Sigmoid colon (tissue), 6 donors: ENCODE measurements at regions not wholly inside any gene's neighbourhood (a gene's known extent, or its start where the extent isn't known, plus 50 kb on each side); places are given as distances from the start of the nearest gene placed in this dataset.
"Not testable (repeated sequence)": the region's sequence is repeated elsewhere in the genome, so short reads cannot be mapped to it uniquely, and the experiment has no call there.

Experiments used
- DNase-seq: peaks from one replicate; pipeline ENCODE4 v3.0.0-alpha.2; 2019
- H3K27ac ChIP-seq, 4 donors: fragments of 200-600 bp; sonication (generic); one replicate each; pipeline ENCODE4 v1.5.1; 2016 to 2019; ENCODE audit warnings: mild to moderate bottlenecking in 1 of 4
- H3K27me3 ChIP-seq, 3 donors: fragments of 200-600 bp; sonication (generic); one replicate each; pipeline ENCODE4 v1.5.1; 2019; ENCODE audit warnings: mild to moderate bottlenecking in 1 of 3
- H3K36me3 ChIP-seq, 4 donors: fragments of 200-600 bp; sonication (generic); one replicate each; pipeline ENCODE4 v1.5.1; 2016 to 2019
- H3K4me1 ChIP-seq, 4 donors: fragments of 200-600 bp; sonication (generic); one replicate each; pipeline ENCODE4 v1.5.1; 2017 to 2019
- H3K4me3 ChIP-seq, 4 donors: fragments of 200-600 bp; sonication (generic); one replicate each; pipeline ENCODE4 v1.5.1; 2017 to 2019; ENCODE audit warnings: mild to moderate bottlenecking in 2 of 4, moderate library complexity in 1 of 4
- H3K9me3 ChIP-seq, 4 donors: fragments of 200-600 bp in 3 of 4; sonication (generic) in 3 of 4; one replicate each; pipeline versions ENCODE4 v1.5.1 to v1.6.1; 2013 to 2019
- EP300 ChIP-seq, 4 donors: sonication (generic); formaldehyde crosslinking; IDR thresholded peaks; one replicate each; pipeline ENCODE4 v1.6.1; 2017; ENCODE audit warnings: antibody characterized with exemption in 4 of 4
- POLR2A ChIP-seq, 2 donors: fragments of 450-650 bp; IDR thresholded peaks; one replicate each; pipeline ENCODE4 v1.6.1; 2016; ENCODE audit warnings: antibody characterized with exemption in 2 of 2, mild to moderate bottlenecking in 2 of 2, moderate library complexity in 2 of 2
- POLR2AphosphoS5 ChIP-seq, 4 donors: sonication (generic); formaldehyde crosslinking; IDR thresholded peaks; one replicate each; pipeline ENCODE4 v1.6.1; 2017; ENCODE audit warnings: antibody characterized with exemption in 4 of 4
- WGBS, 2 donors: extraction: QIAGEN DNeasy Blood & Tissue Kit; methylation state at CpG; one replicate each; pipeline ENCODE4 v1.1.7; 2013; 5-methylcytosine and 5-hydroxymethylcytosine counted together
- intact Hi-C: fragments of 100-400 bp; cut with DNase I; formaldehyde crosslinking; loops from one replicate; pipeline ENCODE4 v1.15.1; 2023
- TF ChIP-seq, protein P1 (sequence below), 4 experiments: fragments of 450-650 bp in 3 of 4; fragments of 200-600 bp in 1 of 4; IDR thresholded peaks; one replicate each; pipeline ENCODE4 v1.5.1; 2016 to 2019; ENCODE audit warnings: antibody characterized with exemption in 4 of 4, mild to moderate bottlenecking in 3 of 4, moderate library complexity in 2 of 4
- donor health status: healthy with polysubstance abuse.
- donor health status: healthy.

DNA sequence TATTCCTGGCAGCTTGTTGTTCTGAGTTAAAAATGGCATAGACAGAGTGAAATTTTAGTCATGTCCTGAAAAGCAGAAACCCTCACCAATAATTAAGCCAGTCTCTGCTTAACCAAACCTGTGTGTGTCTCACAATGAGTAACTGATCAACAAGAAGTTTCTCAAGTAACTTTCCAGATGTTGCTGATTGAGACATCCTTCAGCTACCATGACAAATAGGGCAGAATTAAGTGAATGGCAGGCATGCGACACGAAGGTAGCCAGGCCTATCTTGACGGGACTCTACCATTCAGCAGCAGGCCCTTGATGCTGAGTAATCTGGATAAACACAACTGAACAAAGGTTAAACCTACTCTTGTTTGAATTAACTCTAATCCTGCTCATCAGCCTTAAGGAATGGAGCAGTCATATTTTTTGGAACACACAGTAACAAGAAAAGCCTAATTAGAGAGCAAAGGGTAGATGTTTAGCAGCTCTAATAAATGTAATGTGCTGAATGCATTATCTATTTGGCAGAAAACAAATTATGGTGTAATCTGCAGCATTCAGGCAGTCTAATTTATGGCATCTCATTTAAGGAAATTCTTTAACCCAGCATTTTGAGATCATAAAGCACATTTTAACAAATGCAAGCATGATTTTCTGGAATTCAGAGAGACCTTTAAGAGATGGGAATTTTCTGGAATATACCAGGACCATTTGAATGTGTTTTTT, 159.5 kb upstream of the EPHA4 start:
- H3K4me3 ChIP-seq, result no peak overlapping the region
- H3K36me3 ChIP-seq, result no peaks in the 10 kb centered on the region
- H3K4me1 ChIP-seq, result no peaks in the 10 kb centered on the region
- TF ChIP-seq, protein P1, sequence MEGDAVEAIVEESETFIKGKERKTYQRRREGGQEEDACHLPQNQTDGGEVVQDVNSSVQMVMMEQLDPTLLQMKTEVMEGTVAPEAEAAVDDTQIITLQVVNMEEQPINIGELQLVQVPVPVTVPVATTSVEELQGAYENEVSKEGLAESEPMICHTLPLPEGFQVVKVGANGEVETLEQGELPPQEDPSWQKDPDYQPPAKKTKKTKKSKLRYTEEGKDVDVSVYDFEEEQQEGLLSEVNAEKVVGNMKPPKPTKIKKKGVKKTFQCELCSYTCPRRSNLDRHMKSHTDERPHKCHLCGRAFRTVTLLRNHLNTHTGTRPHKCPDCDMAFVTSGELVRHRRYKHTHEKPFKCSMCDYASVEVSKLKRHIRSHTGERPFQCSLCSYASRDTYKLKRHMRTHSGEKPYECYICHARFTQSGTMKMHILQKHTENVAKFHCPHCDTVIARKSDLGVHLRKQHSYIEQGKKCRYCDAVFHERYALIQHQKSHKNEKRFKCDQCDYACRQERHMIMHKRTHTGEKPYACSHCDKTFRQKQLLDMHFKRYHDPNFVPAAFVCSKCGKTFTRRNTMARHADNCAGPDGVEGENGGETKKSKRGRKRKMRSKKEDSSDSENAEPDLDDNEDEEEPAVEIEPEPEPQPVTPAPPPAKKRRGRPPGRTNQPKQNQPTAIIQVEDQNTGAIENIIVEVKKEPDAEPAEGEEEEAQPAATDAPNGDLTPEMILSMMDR (IDR thresholded peaks at IDR 0.05), result no peak
- TF ChIP-seq EP300 (IDR thresholded peaks at IDR 0.05) (no peak), POLR2A (IDR thresholded peaks at IDR 0.05) (no peak), POLR2AphosphoS5 (IDR thresholded peaks at IDR 0.05) (no peak)
- 20 to 75% methylated on average over 3 of the region's 3 CpGs for WGBS, 2 donors
- no peaks in the 10 kb centered on the region for H3K27me3 ChIP-seq
- no peak for DNase-seq
- no peaks in the 10 kb centered on the region for H3K9me3 ChIP-seq
- no peak overlapping the region for H3K27ac ChIP-seq
- intact Hi-C loops, result no loop called here

DNA sequence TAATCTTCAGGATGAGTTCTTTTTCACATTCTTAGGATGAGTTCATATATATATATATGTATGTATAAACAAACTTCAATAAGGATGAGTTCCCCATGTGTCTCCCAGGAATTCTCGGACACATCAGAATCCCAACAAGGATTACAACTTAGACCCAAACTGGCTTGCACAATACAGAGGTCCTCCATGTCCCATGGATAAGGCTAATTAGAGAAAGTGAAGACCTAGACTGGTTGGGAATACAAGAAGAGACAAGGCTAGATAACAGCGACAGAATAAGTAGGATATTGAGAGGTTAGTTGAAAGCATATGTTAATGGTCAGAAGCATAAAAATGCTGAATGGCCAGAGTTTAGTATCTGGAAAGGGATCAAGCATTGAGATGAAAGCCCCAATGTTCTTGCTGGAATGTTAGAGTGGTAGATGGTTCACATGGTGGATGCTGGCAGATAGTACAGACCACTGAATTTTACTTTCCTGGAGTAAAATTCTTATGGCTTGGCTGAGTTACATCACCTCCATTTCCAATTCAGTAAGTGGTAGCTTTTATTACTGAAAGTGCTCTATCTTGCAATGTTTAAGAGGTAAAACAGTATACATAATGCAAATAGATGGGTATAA, 154.9 kb upstream of the EPHA4 start:
- H3K9me3 ChIP-seq, result peaks cover 0 to 3% (median 0%) of the 10 kb centered on the region in 4 donors
- TF ChIP-seq EP300 (IDR thresholded peaks at IDR 0.05) (no peak), POLR2A (IDR thresholded peaks at IDR 0.05) (no peak), POLR2AphosphoS5 (IDR thresholded peaks at IDR 0.05) (no peak)
- TF ChIP-seq, protein P1 (IDR thresholded peaks at IDR 0.05), result no peak
- no peaks in the 10 kb centered on the region for H3K36me3 ChIP-seq
- no peak for DNase-seq
- intact Hi-C loops, result no loop called here
- no peak overlapping the region for H3K27ac ChIP-seq
- WGBS, 2 donors, result 96 to 98% methylated on average over 2 of the region's 2 CpGs
- no peak overlapping the region for H3K4me3 ChIP-seq
- no peaks in the 10 kb centered on the region for H3K4me1 ChIP-seq
- H3K27me3 ChIP-seq, result no peaks in the 10 kb centered on the region

DNA sequence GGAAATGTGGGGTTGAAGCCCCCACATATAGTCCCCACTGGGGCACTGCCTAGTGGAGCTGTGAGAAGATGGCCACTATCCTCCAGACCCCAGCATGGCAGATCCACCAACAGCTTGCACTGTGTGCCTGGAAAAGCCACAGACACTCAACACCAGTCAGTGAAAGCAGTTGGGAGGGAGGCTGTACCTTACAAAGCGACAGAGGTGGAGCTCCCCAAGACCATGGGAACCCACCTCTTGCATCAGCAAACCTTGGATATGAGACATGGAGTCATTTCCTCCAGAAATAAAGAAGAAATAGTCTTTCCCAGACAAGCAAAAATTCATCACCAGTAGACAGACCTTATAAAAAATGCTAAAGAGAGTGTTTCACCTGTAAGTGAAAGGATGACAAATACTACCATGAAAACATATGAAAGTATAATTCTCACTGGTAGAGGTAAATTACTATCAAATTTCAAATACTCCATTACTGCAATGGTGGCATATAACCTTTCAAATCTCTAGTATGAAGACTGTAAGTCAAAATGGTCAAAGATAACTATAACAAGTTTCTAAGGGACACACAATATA, 152.6 kb upstream of the EPHA4 start:
- H3K27me3 ChIP-seq, result no peaks in the 10 kb centered on the region
- no peaks in the 10 kb centered on the region for H3K4me1 ChIP-seq
- intact Hi-C loops, result no loop called here
- no peak for DNase-seq
- H3K9me3 ChIP-seq, result peaks cover 0 to 3% (median 0%) of the 10 kb centered on the region in 4 donors
- no peak overlapping the region for H3K4me3 ChIP-seq
- TF ChIP-seq POLR2AphosphoS5 (IDR thresholded peaks at IDR 0.05) (no peak), POLR2A (IDR thresholded peaks at IDR 0.05) (no peak), EP300 (IDR thresholded peaks at IDR 0.05) (no peak)
- TF ChIP-seq, protein P1 (IDR thresholded peaks at IDR 0.05), result no peak
- no peak overlapping the region for H3K27ac ChIP-seq
- H3K36me3 ChIP-seq, result no peaks in the 10 kb centered on the region
- WGBS, 2 donors, result 79 to 90% methylated on average over 1 of the region's 1 CpG

GRCh38 chr2:221724117-221724516, 152.0 kb upstream of the EPHA4 start:
- H3K4me3 ChIP-seq, H3K36me3 ChIP-seq, H3K4me1 ChIP-seq, H3K27ac ChIP-seq, DNase-seq, H3K27me3 ChIP-seq, intact Hi-C loops, H3K9me3 ChIP-seq: not testable (repeated sequence)
- WGBS, 2 donors, result 91 to 94% methylated on average over 1 of the region's 1 CpG

DNA sequence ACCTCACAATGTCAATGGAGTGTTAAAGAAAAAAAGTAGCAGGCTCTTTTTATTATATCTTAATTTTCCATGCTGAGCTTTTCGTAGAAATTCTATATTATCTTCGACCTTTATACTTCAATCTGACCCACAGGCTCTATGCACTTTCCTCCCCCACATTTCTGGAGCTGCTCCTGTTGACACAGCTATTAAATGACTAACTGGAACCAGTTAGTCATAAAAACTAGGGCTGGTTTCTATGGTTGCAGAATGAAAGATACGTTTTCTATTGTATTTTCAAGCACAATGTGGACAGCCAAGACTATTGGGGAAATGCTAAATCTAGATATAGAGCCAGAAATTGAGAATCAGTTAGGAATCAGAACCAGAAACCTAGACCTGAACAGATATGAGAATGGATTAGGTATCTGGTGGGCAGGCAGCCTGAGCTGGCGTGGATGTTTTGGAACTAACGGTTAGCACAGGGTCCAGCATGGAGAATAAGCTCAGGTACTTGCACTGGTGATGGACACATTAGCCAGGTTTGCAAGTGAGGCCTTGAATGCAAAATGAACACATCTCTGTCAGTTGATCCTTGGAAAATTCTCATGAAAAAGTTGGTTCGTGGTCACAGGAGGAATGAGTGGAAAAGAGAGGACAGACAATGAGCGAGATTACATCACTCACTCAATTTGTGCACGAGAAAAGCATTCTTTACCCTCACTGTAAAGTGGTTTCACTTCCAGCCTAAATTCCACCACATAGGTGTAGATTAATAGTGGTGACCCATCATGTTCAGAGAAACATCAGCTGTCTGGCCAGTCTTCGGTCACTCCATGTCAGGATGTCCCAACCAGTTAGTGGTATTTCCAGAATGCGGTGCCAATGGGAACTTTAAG, 144.6 kb upstream of the EPHA4 start:
- WGBS, 2 donors, result 63 to 78% methylated on average over 10 of the region's 10 CpGs

More for the DNA sequence above, 144.6 kb upstream of the EPHA4 start:
- intact Hi-C loops, result no loop called here
- TF ChIP-seq POLR2AphosphoS5 (IDR thresholded peaks at IDR 0.05) (no peak), EP300 (IDR thresholded peaks at IDR 0.05) (no peak)
- TF ChIP-seq, protein P1 (IDR thresholded peaks at IDR 0.05), result no peak
- Histone ChIP-seq H3K4me3 (no peak overlapping the region), H3K4me1 (peaks cover 0 to 3% (median 1%) of the 10 kb centered on the region in 4 donors), H3K9me3 (no peaks in the 10 kb centered on the region), H3K36me3 (no peaks in the 10 kb centered on the region), H3K27me3 (no peaks in the 10 kb centered on the region), H3K27ac (no peak overlapping the region)
- no peak for DNase-seq
